Parathyroid adenoma (tissue), 2 donors: ENCODE measurements at regions not wholly inside any gene's neighbourhood (a gene's known extent, or its start where the extent isn't known, plus 50 kb on each side); places are given as distances from the start of the nearest gene placed in this dataset.
"Not testable (repeated sequence)": the region's sequence is repeated elsewhere in the genome, so short reads cannot be mapped to it uniquely, and the experiment has no call there.

Source experiments
- H2AFZ ChIP-seq: fragments of 300-600 bp; sonication (generic); one replicate; pipeline ENCODE4 v1.7.0; 2017; ENCODE audit warnings: antibody characterized with exemption, mild to moderate bottlenecking
- H3K27ac ChIP-seq: fragments of 300-600 bp; sonication (generic); one replicate; pipeline ENCODE4 v1.7.0; 2017
- H3K27me3 ChIP-seq: fragments of 300-600 bp; sonication (generic); one replicate; pipeline ENCODE4 v1.7.0; 2017; ENCODE audit warnings: low read length; ENCODE audit not compliant: control insufficient read depth, insufficient read depth
- H3K36me3 ChIP-seq: fragments of 300-600 bp; sonication (generic); one replicate; pipeline ENCODE4 v1.7.0; 2017; ENCODE audit warnings: low read length; ENCODE audit not compliant: control insufficient read depth, insufficient read depth
- H3K4me1 ChIP-seq: fragments of 300-600 bp; sonication (generic); one replicate; pipeline ENCODE4 v1.7.0; 2017; ENCODE audit warnings: control low read depth
- H3K4me2 ChIP-seq: fragments of 300-600 bp; sonication (generic); one replicate; pipeline ENCODE4 v1.7.0; 2017; ENCODE audit warnings: low read length
- H3K4me3 ChIP-seq: fragments of 300-600 bp; sonication (generic); one replicate; pipeline ENCODE4 v1.7.0; 2017; ENCODE audit warnings: low read depth, low read length
- H3K79me2 ChIP-seq: fragments of 300-600 bp; sonication (generic); one replicate; pipeline ENCODE4 v1.7.0; 2017; ENCODE audit warnings: control low read depth
- H3K9ac ChIP-seq: fragments of 300-600 bp; sonication (generic); one replicate; pipeline ENCODE4 v1.7.0; 2017; ENCODE audit warnings: mild to moderate bottlenecking
- H3K9me3 ChIP-seq: fragments of 300-600 bp; sonication (generic); one replicate; pipeline ENCODE4 v1.7.0; 2017; ENCODE audit warnings: low read length; ENCODE audit not compliant: control insufficient read depth
- CTCF ChIP-seq: fragments of 300-600 bp; sonication (generic); IDR thresholded peaks from one replicate; pipeline ENCODE4 v1.7.0; 2017; ENCODE audit warnings: antibody characterized with exemption, mild to moderate bottlenecking
- donor health status: primary hyperparathyroidism.

- H3K4me1 ChIP-seq = no peaks in the 10 kb centered on the region
Measured at GRCh38 chr1:199590708-199591107, 436.8 kb upstream of the NR5A2 start.

GRCh38 chr1:199591468-199591867 lies 436.0 kb upstream of the NR5A2 start:
- no peak for TF ChIP-seq CTCF
- Histone ChIP-seq H2AFZ (no peak overlapping the region), H3K9ac (no peak overlapping the region), H3K4me2 (no peak overlapping the region), H3K27ac (no peak overlapping the region), H3K9me3 (no peaks in the 10 kb centered on the region), H3K36me3 (no peaks in the 10 kb centered on the region), H3K4me3 (no peak overlapping the region), H3K4me1 (no peaks in the 10 kb centered on the region), H3K27me3 (no peaks in the 10 kb centered on the region), H3K79me2 (no peaks in the 10 kb centered on the region)

More at GRCh38 chr1:199590708-199591107, 436.8 kb upstream of the NR5A2 start:
- Histone ChIP-seq H3K27ac (no peak overlapping the region), H3K27me3 (no peaks in the 10 kb centered on the region), H3K4me2 (no peak overlapping the region), H3K79me2 (no peaks in the 10 kb centered on the region), H3K36me3 (no peaks in the 10 kb centered on the region), H2AFZ (no peak overlapping the region), H3K4me3 (no peak overlapping the region), H3K9me3 (no peaks in the 10 kb centered on the region), H3K9ac (no peak overlapping the region)
- TF ChIP-seq CTCF = no peak

GRCh38 chr1:199593475-199593874 lies 434.0 kb upstream of the NR5A2 start:
- TF ChIP-seq CTCF = no peak
- no peaks in the 10 kb centered on the region for H3K27me3 ChIP-seq
- H3K4me1 ChIP-seq = no peaks in the 10 kb centered on the region
- no peak overlapping the region for H3K9ac ChIP-seq
- no peak overlapping the region for H3K4me3 ChIP-seq
- no peaks in the 10 kb centered on the region for H3K36me3 ChIP-seq
- no peak overlapping the region for H3K27ac ChIP-seq
- H3K79me2 ChIP-seq = no peaks in the 10 kb centered on the region
- no peak overlapping the region for H3K4me2 ChIP-seq
- no peaks in the 10 kb centered on the region for H3K9me3 ChIP-seq
- H2AFZ ChIP-seq = no peak overlapping the region

- not testable (repeated sequence) for H3K79me2 ChIP-seq, H3K9me3 ChIP-seq, H3K4me2 ChIP-seq, H3K36me3 ChIP-seq, H3K27ac ChIP-seq, H3K9ac ChIP-seq, H3K4me1 ChIP-seq, H2AFZ ChIP-seq, H3K27me3 ChIP-seq, H3K4me3 ChIP-seq
Measured at GRCh38 chr1:199596448-199596847, 431.1 kb upstream of the NR5A2 start.

- Histone ChIP-seq H2AFZ (no peak overlapping the region), H3K4me2 (no peak overlapping the region), H3K79me2 (no peaks in the 10 kb centered on the region), H3K4me3 (no peak overlapping the region), H3K36me3 (no peaks in the 10 kb centered on the region), H3K4me1 (no peaks in the 10 kb centered on the region), H3K27me3 (no peaks in the 10 kb centered on the region), H3K27ac (no peak overlapping the region), H3K9ac (no peak overlapping the region), H3K9me3 (no peaks in the 10 kb centered on the region)
- TF ChIP-seq CTCF = no peak
Measured at GRCh38 chr1:199597152-199597551, 430.4 kb upstream of the NR5A2 start.
